Lung (tissue), 11 donors: ENCODE measurements at regions not wholly inside any gene's neighbourhood (a gene's known extent, or its start where the extent isn't known, plus 50 kb on each side); places are given as distances from the start of the nearest gene placed in this dataset.

Experiments
- ATAC-seq: fragments of 200-7000 bp; cut with Tn5 transposase; one replicate; pipeline ENCODE4 v1.9.1; 2020; ENCODE audit warnings: moderate number of reproducible peaks; ENCODE audit not compliant: insufficient read depth, low FRiP score
- DNase-seq, 3 donors: peaks; one replicate each; pipeline ENCODE4 v3.0.0-alpha.2; 2013 to 2017
- H3K27ac ChIP-seq, 2 donors: one replicate each; pipeline ENCODE4 v1.5.1; 2013; ENCODE audit warnings: mild to moderate bottlenecking in 2 of 2, moderate library complexity in 2 of 2, control low read depth in 1 of 2, inconsistent platforms in 1 of 2, low read depth in 1 of 2, low read length in 1 of 2
- H3K27me3 ChIP-seq, 3 donors: one replicate each; pipeline ENCODE4 v1.5.1; 2013; ENCODE audit warnings: low read length in 2 of 3; ENCODE audit not compliant: control insufficient read depth in 3 of 3, insufficient read depth in 3 of 3
- H3K36me3 ChIP-seq, 4 donors: one replicate each; pipeline ENCODE4 v1.5.1; 2013; ENCODE audit warnings: low read length in 4 of 4, mild to moderate bottlenecking in 1 of 4, moderate library complexity in 1 of 4; ENCODE audit not compliant: control insufficient read depth in 4 of 4, insufficient read depth in 4 of 4
- H3K4me1 ChIP-seq, 5 donors: one replicate each; pipeline ENCODE4 v1.5.1; 2013; ENCODE audit warnings: low read length in 5 of 5, mild to moderate bottlenecking in 2 of 5, moderate library complexity in 1 of 5; ENCODE audit not compliant: control insufficient read depth in 5 of 5, insufficient read depth in 5 of 5
- H3K4me3 ChIP-seq: one replicate; pipeline ENCODE4 v1.5.1; 2013; ENCODE audit warnings: mild to moderate bottlenecking, control low read depth, moderate library complexity
- H3K9ac ChIP-seq, 2 donors: one replicate each; pipeline ENCODE4 v1.5.1; 2013; ENCODE audit warnings: low read length in 2 of 2, control low read depth in 1 of 2; ENCODE audit not compliant: insufficient read depth in 1 of 2
- H3K9me3 ChIP-seq, 4 donors: one replicate each; pipeline ENCODE4 v1.5.1; 2013; ENCODE audit warnings: low read length in 3 of 4, mild to moderate bottlenecking in 1 of 4, moderate library complexity in 1 of 4; ENCODE audit not compliant: control insufficient read depth in 4 of 4, insufficient read depth in 3 of 4
- WGBS, 2 donors: extraction: QIAGEN DNeasy Blood & Tissue Kit; methylation state at CpG; one replicate each; pipeline ENCODE4 v1.1.7; 2013; 5-methylcytosine and 5-hydroxymethylcytosine counted together
- TF ChIP-seq, protein P1 (sequence below): IDR thresholded peaks from 2 replicates; pipeline ENCODE4 v1.5.1; 2012; ENCODE audit warnings: mild to moderate bottlenecking; ENCODE audit errors: control extremely low read depth, extremely low read depth
- donor health status: control.
- donor health status: control.
- donor health status: Bipolar disorder and iron deficiency.
- donor health status: healthy.
- donor health status: DM: yes; HTN: yes; CAD: no.

DNA sequence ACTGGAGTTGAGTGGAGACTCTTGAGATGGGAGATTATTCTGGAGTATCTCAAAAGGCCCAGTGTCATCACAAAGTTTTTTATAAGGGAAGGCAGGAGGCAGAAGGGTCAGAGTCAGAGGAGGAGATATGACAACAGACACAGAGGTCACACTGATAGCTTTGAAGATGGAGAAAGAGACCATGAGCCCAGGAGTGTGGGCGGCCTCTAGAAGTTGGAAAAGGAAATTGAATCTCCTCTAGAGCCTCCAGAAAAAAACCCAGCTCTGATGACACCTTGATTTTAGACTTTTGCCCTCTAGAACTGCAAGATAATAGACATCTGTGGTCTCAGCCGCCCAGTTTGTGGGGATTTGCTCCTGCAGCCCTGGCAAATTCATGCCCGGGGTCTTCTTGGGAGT lies 64.8 kb upstream of the SPTLC1 start:
- WGBS, 2 donors: 94 to 95% methylated on average over 3 of the region's 3 CpGs

DNA sequence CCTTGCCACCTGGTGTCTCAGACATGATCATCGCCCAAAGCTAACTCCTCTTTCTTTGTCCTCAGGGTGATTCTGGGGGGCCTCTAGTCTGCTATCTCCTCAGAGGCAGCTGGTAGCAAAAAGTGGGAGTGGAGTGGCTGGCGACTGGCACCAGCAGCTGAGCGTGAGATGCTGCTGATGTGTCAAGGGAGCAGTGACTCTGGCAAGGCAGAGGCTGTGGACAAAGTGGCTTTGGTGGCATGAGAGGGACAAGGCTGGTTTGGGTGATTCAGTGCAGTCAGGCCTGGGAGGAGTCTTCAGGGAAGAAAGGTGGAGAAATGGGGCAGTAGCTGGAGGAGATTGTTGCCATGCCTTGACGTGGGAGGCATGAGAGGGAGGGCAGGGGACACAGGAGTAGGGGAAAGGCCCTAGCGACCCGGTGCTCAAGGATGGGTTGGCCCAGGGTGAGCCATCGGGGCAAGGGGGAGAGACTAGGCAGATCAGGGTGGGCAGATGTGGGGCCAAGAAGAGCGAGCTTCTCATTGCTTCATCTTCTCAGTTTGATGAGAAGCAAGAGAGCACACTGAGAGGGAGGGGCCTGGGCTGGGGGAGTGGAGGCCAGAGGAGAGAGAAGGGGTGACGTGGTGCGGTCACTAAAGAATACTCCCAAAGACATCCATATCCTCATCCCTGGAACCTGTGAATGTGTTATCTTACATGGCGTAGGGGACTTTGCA lies 64.2 kb upstream of the SPTLC1 start:
- no peaks in the 10 kb centered on the region for H3K4me1 ChIP-seq
- no peak overlapping the region for H3K27ac ChIP-seq
- no peak for ATAC-seq
- DNase-seq: no peak
- H3K9ac ChIP-seq: no peak overlapping the region
- WGBS, 2 donors: 91 to 96% methylated on average over 11 of the region's 11 CpGs
- TF ChIP-seq, protein P1, sequence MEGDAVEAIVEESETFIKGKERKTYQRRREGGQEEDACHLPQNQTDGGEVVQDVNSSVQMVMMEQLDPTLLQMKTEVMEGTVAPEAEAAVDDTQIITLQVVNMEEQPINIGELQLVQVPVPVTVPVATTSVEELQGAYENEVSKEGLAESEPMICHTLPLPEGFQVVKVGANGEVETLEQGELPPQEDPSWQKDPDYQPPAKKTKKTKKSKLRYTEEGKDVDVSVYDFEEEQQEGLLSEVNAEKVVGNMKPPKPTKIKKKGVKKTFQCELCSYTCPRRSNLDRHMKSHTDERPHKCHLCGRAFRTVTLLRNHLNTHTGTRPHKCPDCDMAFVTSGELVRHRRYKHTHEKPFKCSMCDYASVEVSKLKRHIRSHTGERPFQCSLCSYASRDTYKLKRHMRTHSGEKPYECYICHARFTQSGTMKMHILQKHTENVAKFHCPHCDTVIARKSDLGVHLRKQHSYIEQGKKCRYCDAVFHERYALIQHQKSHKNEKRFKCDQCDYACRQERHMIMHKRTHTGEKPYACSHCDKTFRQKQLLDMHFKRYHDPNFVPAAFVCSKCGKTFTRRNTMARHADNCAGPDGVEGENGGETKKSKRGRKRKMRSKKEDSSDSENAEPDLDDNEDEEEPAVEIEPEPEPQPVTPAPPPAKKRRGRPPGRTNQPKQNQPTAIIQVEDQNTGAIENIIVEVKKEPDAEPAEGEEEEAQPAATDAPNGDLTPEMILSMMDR: no peak
- H3K36me3 ChIP-seq: no peaks in the 10 kb centered on the region
- no peaks in the 10 kb centered on the region for H3K27me3 ChIP-seq
- peaks cover 0 to 9% (median 2%) of the 10 kb centered on the region in 4 donors for H3K9me3 ChIP-seq
- no peak overlapping the region for H3K4me3 ChIP-seq

More for the DNA sequence above, 64.8 kb upstream of the SPTLC1 start:
- TF ChIP-seq, protein P1: no peak
- H3K9ac ChIP-seq: no peak overlapping the region
- no peaks in the 10 kb centered on the region for H3K36me3 ChIP-seq
- no peak overlapping the region for H3K4me3 ChIP-seq
- no peak for DNase-seq
- no peak overlapping the region for H3K27ac ChIP-seq
- no peaks in the 10 kb centered on the region for H3K27me3 ChIP-seq
- ATAC-seq: no peak
- peaks cover 0 to 9% (median 2%) of the 10 kb centered on the region in 4 donors for H3K9me3 ChIP-seq
- H3K4me1 ChIP-seq: no peaks in the 10 kb centered on the region

DNA sequence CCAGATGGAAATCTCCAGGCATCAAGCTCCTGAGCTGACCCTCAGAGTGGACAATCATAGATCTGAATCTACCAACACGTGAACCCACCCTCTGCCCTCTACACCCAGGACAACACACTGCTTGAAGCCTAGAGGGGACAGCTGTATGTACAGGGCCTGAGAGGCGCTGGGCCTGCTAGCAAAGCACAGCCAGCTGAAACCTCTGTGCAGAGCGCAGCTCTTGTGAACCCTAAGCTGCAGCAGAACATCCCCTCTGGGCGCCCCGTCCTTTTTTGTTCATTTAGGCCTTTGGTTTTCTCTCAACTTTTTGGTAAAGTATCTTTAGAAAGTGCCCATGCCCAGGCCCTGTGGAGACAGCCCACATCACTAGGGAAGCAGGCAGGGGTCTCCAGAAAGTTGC lies 62.4 kb upstream of the SPTLC1 start:
- WGBS, 2 donors: 90 to 95% methylated on average over 5 of the region's 5 CpGs
- no peak for DNase-seq
- no peaks in the 10 kb centered on the region for H3K27me3 ChIP-seq
- TF ChIP-seq, protein P1: no peak
- H3K9me3 ChIP-seq: peaks cover 0 to 18% (median 4%) of the 10 kb centered on the region in 4 donors
- no peak overlapping the region for H3K27ac ChIP-seq
- no peak overlapping the region for H3K4me3 ChIP-seq
- no peak overlapping the region for H3K9ac ChIP-seq
- H3K4me1 ChIP-seq: no peaks in the 10 kb centered on the region
- no peaks in the 10 kb centered on the region for H3K36me3 ChIP-seq
- no peak for ATAC-seq

DNA sequence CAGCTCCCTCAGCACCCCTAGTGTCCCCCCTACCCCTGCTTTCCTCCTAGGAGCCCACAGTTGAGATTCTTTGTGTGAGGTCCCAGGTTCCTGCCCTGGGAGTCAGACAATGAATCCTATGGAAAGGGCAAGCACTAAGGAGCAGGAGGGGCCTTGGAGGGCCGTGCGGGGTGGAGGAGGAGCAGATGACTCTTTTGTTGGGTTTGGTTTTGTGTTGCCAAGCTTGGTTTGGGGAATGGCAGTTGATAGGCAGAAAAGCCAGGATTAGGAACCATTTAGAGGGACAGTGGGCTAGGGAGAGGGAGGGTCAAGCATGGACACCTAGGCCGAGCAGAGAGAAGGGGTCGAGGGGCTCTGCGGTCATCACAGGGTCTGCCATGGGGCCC lies 61.6 kb upstream of the SPTLC1 start:
- no peak for DNase-seq
- TF ChIP-seq, protein P1: no peak
- Histone ChIP-seq H3K4me3 (no peak overlapping the region), H3K9me3 (peaks cover 0 to 19% (median 4%) of the 10 kb centered on the region in 4 donors), H3K27me3 (no peaks in the 10 kb centered on the region), H3K4me1 (no peaks in the 10 kb centered on the region), H3K36me3 (no peaks in the 10 kb centered on the region), H3K9ac (no peak overlapping the region), H3K27ac (no peak overlapping the region)
- WGBS, 2 donors: 91 to 97% methylated on average over 5 of the region's 5 CpGs
- ATAC-seq: no peak
